ENCODE measurements at regions not wholly inside any gene's neighbourhood (a gene's known extent, or its start where the extent isn't known, plus 50 kb on each side); places are given as distances from the start of the nearest gene placed in this dataset.

GRCh38 chr3:177745607-177746005 is 548.3 kb upstream of the TBL1XR1 start:
- Histone ChIP-seq H3K4me3 (ENCODE audit: control insufficient read depth in 1 of 2, extremely low read depth in 1 of 2, low read length in 1 of 2) (no peak overlapping the region), H3K9me3 (no peaks in the 10 kb centered on the region), H3K27me3 (replicated peaks in 1 of 2; ENCODE audit: control insufficient read depth in 2 of 2, extremely low read depth in 1 of 2, insufficient read depth in 2 of 2, low read length in 1 of 2) (no peaks in the 10 kb centered on the region), H3K4me1 (ENCODE audit: control insufficient read depth in 1 of 2, extremely low read depth in 1 of 2, insufficient read depth in 2 of 2, low read length in 2 of 2) (no peaks in the 10 kb centered on the region), H3K36me3 (ENCODE audit: control insufficient read depth in 2 of 2, extremely low read depth in 1 of 2, insufficient read depth in 1 of 2, low read length in 1 of 2) (no peaks in the 10 kb centered on the region), H3K27ac (ENCODE audit: low read length) (no peak overlapping the region)
- Mint-ChIP-seq H3K9me3 (no peaks in the 10 kb centered on the region), H3K36me3 (no peaks in the 10 kb centered on the region), H3K4me3 (no peak overlapping the region), H3K4me1 (peaks cover 0 to 7% (median 3%) of the 10 kb centered on the region in 3 donors), H3K27me3 (no peaks in the 10 kb centered on the region), H3K27ac (no peak overlapping the region)
- no peak for ATAC-seq (replicated peaks in 1 of 4)
- DNase-seq: no peak
- WGBS (ENCODE audit: insufficient coverage): no CpG with 5 or more reads among the region's 3 CpGs
- ChIA-PET CTCF (interaction anchor here in 1 of 2 donors (0.6 kb wide), 1 partner anchor 389 kb away, joined by 3 read pairs; no protein-coding TSS in a partner anchor), POLR2A (no interaction called here)

GRCh38 chr3:177746337-177746933 is 549.2 kb upstream of the TBL1XR1 start:
- DNase-seq (no peak), ATAC-seq (replicated peaks in 1 of 4) (no peak)
- Mint-ChIP-seq H3K27me3 (no peaks in the 10 kb centered on the region), H3K4me3 (no peak overlapping the region), H3K36me3 (no peaks in the 10 kb centered on the region), H3K9me3 (no peaks in the 10 kb centered on the region), H3K27ac (no peak overlapping the region), H3K4me1 (peaks cover 0 to 7% (median 3%) of the 10 kb centered on the region in 3 donors)
- no peaks in the 10 kb centered on the region for H3K27me3 ChIP-seq (replicated peaks in 1 of 2; ENCODE audit: control insufficient read depth in 2 of 2, extremely low read depth in 1 of 2, insufficient read depth in 2 of 2, low read length in 1 of 2)
- POLR2A ChIA-PET: no interaction called here
- no CpG with 5 or more reads among the region's 3 CpGs for WGBS (ENCODE audit: insufficient coverage)
- no peaks in the 10 kb centered on the region for H3K9me3 ChIP-seq
- CTCF ChIA-PET: interaction anchor here (0.5 to 0.6 kb wide), 2 partner anchors 390 to 656 kb away, joined by 3 to 5 read pairs; no protein-coding TSS in a partner anchor
- H3K27ac ChIP-seq (ENCODE audit: low read length): no peak overlapping the region
- H3K4me1 ChIP-seq (ENCODE audit: control insufficient read depth in 1 of 2, extremely low read depth in 1 of 2, insufficient read depth in 2 of 2, low read length in 2 of 2): no peaks in the 10 kb centered on the region
- no peak overlapping the region for H3K4me3 ChIP-seq (ENCODE audit: control insufficient read depth in 1 of 2, extremely low read depth in 1 of 2, low read length in 1 of 2)
- no peaks in the 10 kb centered on the region for H3K36me3 ChIP-seq (ENCODE audit: control insufficient read depth in 2 of 2, extremely low read depth in 1 of 2, insufficient read depth in 1 of 2, low read length in 1 of 2)

GRCh38 chr3:177749836-177750235 is 552.6 kb upstream of the TBL1XR1 start:
- no peaks in the 10 kb centered on the region for H3K9me3 Mint-ChIP-seq
- ChIA-PET POLR2A (no interaction called here), CTCF (no interaction called here)
- no peaks in the 10 kb centered on the region for H3K27me3 Mint-ChIP-seq
- H3K4me1 Mint-ChIP-seq: peaks cover 0 to 6% (median 2%) of the 10 kb centered on the region in 3 donors
- H3K36me3 ChIP-seq (ENCODE audit: control insufficient read depth in 2 of 2, extremely low read depth in 1 of 2, insufficient read depth in 1 of 2, low read length in 1 of 2): no peaks in the 10 kb centered on the region
- ATAC-seq (replicated peaks in 1 of 4) (no peak), DNase-seq (no peak)
- no peak overlapping the region for H3K4me3 Mint-ChIP-seq
- no peak overlapping the region for H3K27ac ChIP-seq (ENCODE audit: low read length)
- H3K4me1 ChIP-seq (ENCODE audit: control insufficient read depth in 1 of 2, extremely low read depth in 1 of 2, insufficient read depth in 2 of 2, low read length in 2 of 2): no peaks in the 10 kb centered on the region
- no peaks in the 10 kb centered on the region for H3K27me3 ChIP-seq (replicated peaks in 1 of 2; ENCODE audit: control insufficient read depth in 2 of 2, extremely low read depth in 1 of 2, insufficient read depth in 2 of 2, low read length in 1 of 2)
- WGBS (ENCODE audit: insufficient coverage): no CpG with 5 or more reads among the region's 1 CpG
- no peaks in the 10 kb centered on the region for H3K36me3 Mint-ChIP-seq
- no peaks in the 10 kb centered on the region for H3K9me3 ChIP-seq
- H3K27ac Mint-ChIP-seq: no peak overlapping the region
- H3K4me3 ChIP-seq (ENCODE audit: control insufficient read depth in 1 of 2, extremely low read depth in 1 of 2, low read length in 1 of 2): no peak overlapping the region

GRCh38 chr3:177750436-177750835 is 553.2 kb upstream of the TBL1XR1 start:
- H3K4me1 Mint-ChIP-seq: peaks cover 0 to 6% (median 2%) of the 10 kb centered on the region in 3 donors
- ChIA-PET CTCF (no interaction called here), POLR2A (no interaction called here)
- no CpG with 5 or more reads among the region's 1 CpG for WGBS (ENCODE audit: insufficient coverage)
- H3K4me1 ChIP-seq (ENCODE audit: control insufficient read depth in 1 of 2, extremely low read depth in 1 of 2, insufficient read depth in 2 of 2, low read length in 2 of 2): no peaks in the 10 kb centered on the region
- no peaks in the 10 kb centered on the region for H3K27me3 ChIP-seq (replicated peaks in 1 of 2; ENCODE audit: control insufficient read depth in 2 of 2, extremely low read depth in 1 of 2, insufficient read depth in 2 of 2, low read length in 1 of 2)
- DNase-seq: no peak
- no peaks in the 10 kb centered on the region for H3K9me3 Mint-ChIP-seq
- no peak for ATAC-seq (replicated peaks in 1 of 4)
- H3K9me3 ChIP-seq: no peaks in the 10 kb centered on the region
- no peak overlapping the region for H3K27ac ChIP-seq (ENCODE audit: low read length)
- H3K4me3 ChIP-seq (ENCODE audit: control insufficient read depth in 1 of 2, extremely low read depth in 1 of 2, low read length in 1 of 2): no peak overlapping the region
- H3K36me3 Mint-ChIP-seq: no peaks in the 10 kb centered on the region
- H3K27me3 Mint-ChIP-seq: no peaks in the 10 kb centered on the region
- H3K4me3 Mint-ChIP-seq: no peak overlapping the region
- no peaks in the 10 kb centered on the region for H3K36me3 ChIP-seq (ENCODE audit: control insufficient read depth in 2 of 2, extremely low read depth in 1 of 2, insufficient read depth in 1 of 2, low read length in 1 of 2)
- no peak overlapping the region for H3K27ac Mint-ChIP-seq

GRCh38 chr3:177751770-177752169 is 554.5 kb upstream of the TBL1XR1 start:
- H3K9me3 ChIP-seq: no peaks in the 10 kb centered on the region

GRCh38 chr3:177752831-177753230 is 555.5 kb upstream of the TBL1XR1 start:
- ChIA-PET POLR2A (no interaction called here), CTCF (no interaction called here)
- ATAC-seq (replicated peaks in 1 of 4) (no peak), DNase-seq (no peak)
- Mint-ChIP-seq H3K27ac (no peak overlapping the region), H3K36me3 (no peaks in the 10 kb centered on the region), H3K4me3 (no peak overlapping the region), H3K9me3 (no peaks in the 10 kb centered on the region), H3K4me1 (peaks cover 0 to 3% (median 2%) of the 10 kb centered on the region in 3 donors), H3K27me3 (no peaks in the 10 kb centered on the region)
- Histone ChIP-seq H3K9me3 (no peaks in the 10 kb centered on the region), H3K4me1 (ENCODE audit: control insufficient read depth in 1 of 2, extremely low read depth in 1 of 2, insufficient read depth in 2 of 2, low read length in 2 of 2) (no peaks in the 10 kb centered on the region), H3K4me3 (ENCODE audit: control insufficient read depth in 1 of 2, extremely low read depth in 1 of 2, low read length in 1 of 2) (no peak overlapping the region), H3K27me3 (replicated peaks in 1 of 2; ENCODE audit: control insufficient read depth in 2 of 2, extremely low read depth in 1 of 2, insufficient read depth in 2 of 2, low read length in 1 of 2) (no peaks in the 10 kb centered on the region), H3K27ac (ENCODE audit: low read length) (no peak overlapping the region), H3K36me3 (ENCODE audit: control insufficient read depth in 2 of 2, extremely low read depth in 1 of 2, insufficient read depth in 1 of 2, low read length in 1 of 2) (no peaks in the 10 kb centered on the region)
- 100% methylated on average over 2 of the region's 3 CpGs for WGBS (ENCODE audit: insufficient coverage)

More at GRCh38 chr3:177751770-177752169, 554.5 kb upstream of the TBL1XR1 start:
- H3K27me3 ChIP-seq (replicated peaks in 1 of 2; ENCODE audit: control insufficient read depth in 2 of 2, extremely low read depth in 1 of 2, insufficient read depth in 2 of 2, low read length in 1 of 2): no peaks in the 10 kb centered on the region
- DNase-seq (no peak), ATAC-seq (replicated peaks in 1 of 4) (no peak)
- no peaks in the 10 kb centered on the region for H3K9me3 Mint-ChIP-seq
- H3K36me3 Mint-ChIP-seq: no peaks in the 10 kb centered on the region
- no peak overlapping the region for H3K27ac ChIP-seq (ENCODE audit: low read length)
- no peaks in the 10 kb centered on the region for H3K36me3 ChIP-seq (ENCODE audit: control insufficient read depth in 2 of 2, extremely low read depth in 1 of 2, insufficient read depth in 1 of 2, low read length in 1 of 2)
- WGBS (ENCODE audit: insufficient coverage): 90% methylated on average over 1 of the region's 4 CpGs
- peaks cover 0 to 3% (median 2%) of the 10 kb centered on the region in 3 donors for H3K4me1 Mint-ChIP-seq
- no peaks in the 10 kb centered on the region for H3K4me1 ChIP-seq (ENCODE audit: control insufficient read depth in 1 of 2, extremely low read depth in 1 of 2, insufficient read depth in 2 of 2, low read length in 2 of 2)
- POLR2A ChIA-PET: no interaction called here
- no peak overlapping the region for H3K27ac Mint-ChIP-seq
- no peak overlapping the region for H3K4me3 ChIP-seq (ENCODE audit: control insufficient read depth in 1 of 2, extremely low read depth in 1 of 2, low read length in 1 of 2)
- no peak overlapping the region for H3K4me3 Mint-ChIP-seq
- CTCF ChIA-PET: interaction anchor here in 1 of 2 donors (0.6 kb wide), 1 partner anchor 244 kb away, joined by 3 read pairs; no protein-coding TSS in a partner anchor
- H3K27me3 Mint-ChIP-seq: no peaks in the 10 kb centered on the region
